ENCODE measurements at regions not wholly inside any gene's neighbourhood (a gene's known extent, or its start where the extent isn't known, plus 50 kb on each side); places are given as distances from the start of the nearest gene placed in this dataset.

DNA sequence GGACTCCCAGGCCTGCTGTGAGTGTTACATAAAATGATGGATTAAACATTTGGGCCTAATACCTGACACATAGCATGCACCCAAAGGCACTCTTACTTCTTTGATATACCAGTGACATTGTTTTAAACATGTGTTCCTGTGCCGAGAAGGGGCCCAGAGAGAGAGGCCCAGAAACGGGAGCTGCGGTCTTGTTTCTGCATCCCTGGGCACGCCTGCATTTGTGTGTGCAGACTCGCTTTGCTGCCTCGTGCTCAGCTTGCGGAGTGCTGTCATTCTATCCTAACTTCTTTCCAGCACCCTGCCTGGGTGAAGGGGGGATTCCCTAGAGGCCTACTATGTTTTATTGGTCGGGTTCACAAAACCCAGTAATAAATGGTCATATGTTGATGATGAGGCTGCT lies 666.2 kb upstream of the HS6ST1 start:
- no peaks in the 10 kb centered on the region for H3K79me2 ChIP-seq (ENCODE audit: low read length)
- TF ChIP-seq, protein P1, sequence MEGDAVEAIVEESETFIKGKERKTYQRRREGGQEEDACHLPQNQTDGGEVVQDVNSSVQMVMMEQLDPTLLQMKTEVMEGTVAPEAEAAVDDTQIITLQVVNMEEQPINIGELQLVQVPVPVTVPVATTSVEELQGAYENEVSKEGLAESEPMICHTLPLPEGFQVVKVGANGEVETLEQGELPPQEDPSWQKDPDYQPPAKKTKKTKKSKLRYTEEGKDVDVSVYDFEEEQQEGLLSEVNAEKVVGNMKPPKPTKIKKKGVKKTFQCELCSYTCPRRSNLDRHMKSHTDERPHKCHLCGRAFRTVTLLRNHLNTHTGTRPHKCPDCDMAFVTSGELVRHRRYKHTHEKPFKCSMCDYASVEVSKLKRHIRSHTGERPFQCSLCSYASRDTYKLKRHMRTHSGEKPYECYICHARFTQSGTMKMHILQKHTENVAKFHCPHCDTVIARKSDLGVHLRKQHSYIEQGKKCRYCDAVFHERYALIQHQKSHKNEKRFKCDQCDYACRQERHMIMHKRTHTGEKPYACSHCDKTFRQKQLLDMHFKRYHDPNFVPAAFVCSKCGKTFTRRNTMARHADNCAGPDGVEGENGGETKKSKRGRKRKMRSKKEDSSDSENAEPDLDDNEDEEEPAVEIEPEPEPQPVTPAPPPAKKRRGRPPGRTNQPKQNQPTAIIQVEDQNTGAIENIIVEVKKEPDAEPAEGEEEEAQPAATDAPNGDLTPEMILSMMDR (IDR thresholded peaks at IDR 0.05; ENCODE audit: low read depth, low read length), result no peak
- TF ChIP-seq EZH2phosphoT487 (IDR thresholded peaks at IDR 0.05; ENCODE audit: low read depth), result no peak
- H3K4me2 ChIP-seq (ENCODE audit: low read length), result no peak overlapping the region
- H3K27me3 ChIP-seq (ENCODE audit: low read depth, low read length), result no peaks in the 10 kb centered on the region; the same call in 1 of the 2 replicates
- H4K20me1 ChIP-seq (ENCODE audit: insufficient read depth, low read length), result no peaks in the 10 kb centered on the region
- no peaks in the 10 kb centered on the region for H3K4me1 ChIP-seq (ENCODE audit: low read length)
- no peak overlapping the region for H3K27ac ChIP-seq (ENCODE audit: low read length)
- no peaks in the 10 kb centered on the region for H3K9me3 ChIP-seq (ENCODE audit: insufficient read depth, low read length)
- no peak overlapping the region for H2AFZ ChIP-seq (ENCODE audit: low read depth, low read length)
- H3K9ac ChIP-seq (ENCODE audit: low read length), result no peak overlapping the region
- no peak overlapping the region for H3K4me3 ChIP-seq (ENCODE audit: low read length)
- no peaks in the 10 kb centered on the region for H3K36me3 ChIP-seq (replicated peaks; ENCODE audit: low read depth, low read length)

DNA sequence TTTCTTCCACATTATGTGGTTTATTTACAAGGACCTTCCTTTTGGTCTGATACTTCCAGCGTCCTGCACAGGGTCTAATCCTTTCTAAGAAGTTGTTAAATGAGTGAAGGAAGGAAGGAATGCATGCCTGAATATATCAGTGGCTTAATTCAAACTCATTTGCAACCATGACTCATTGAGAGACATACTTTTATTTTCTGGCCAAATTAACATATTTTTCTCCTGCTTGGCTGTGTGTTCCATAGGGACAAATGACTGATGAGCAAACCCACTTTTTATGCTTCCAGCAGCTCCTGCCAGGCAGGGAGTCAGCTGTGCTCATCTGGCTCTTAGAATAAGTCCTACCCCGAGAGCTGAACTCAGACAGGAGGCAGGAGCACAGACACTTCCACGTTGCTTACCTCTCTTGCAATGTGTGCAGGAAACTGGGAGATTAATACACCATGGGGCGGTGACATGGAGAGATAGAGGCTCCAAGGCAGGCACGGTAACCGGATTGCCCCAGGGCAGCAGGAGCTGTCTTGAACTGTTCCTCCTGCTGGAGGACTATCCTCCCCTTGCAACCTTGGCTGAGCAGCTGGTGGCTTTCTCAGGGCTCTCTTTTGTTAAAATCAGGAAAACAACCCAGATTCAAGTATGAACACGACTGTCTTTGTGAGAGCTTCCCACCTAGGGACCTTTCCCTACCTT lies 667.5 kb upstream of the HS6ST1 start:
- no peaks in the 10 kb centered on the region for H3K79me2 ChIP-seq (ENCODE audit: low read length)
- peaks cover under 1% of the 10 kb centered on the region; the same call in 1 of the 2 replicates for H3K27me3 ChIP-seq (ENCODE audit: low read depth, low read length)
- H3K36me3 ChIP-seq (replicated peaks; ENCODE audit: low read depth, low read length), result no peaks in the 10 kb centered on the region
- TF ChIP-seq, protein P1 (IDR thresholded peaks at IDR 0.05; ENCODE audit: low read depth, low read length), result no peak
- no peak for TF ChIP-seq EZH2phosphoT487 (IDR thresholded peaks at IDR 0.05; ENCODE audit: low read depth)
- H3K4me1 ChIP-seq (ENCODE audit: low read length), result no peaks in the 10 kb centered on the region
- H3K27ac ChIP-seq (ENCODE audit: low read length), result no peak overlapping the region
- no peak overlapping the region for H3K4me3 ChIP-seq (ENCODE audit: low read length)
- H3K4me2 ChIP-seq (ENCODE audit: low read length), result no peak overlapping the region
- no peaks in the 10 kb centered on the region for H3K9me3 ChIP-seq (ENCODE audit: insufficient read depth, low read length)
- H2AFZ ChIP-seq (ENCODE audit: low read depth, low read length), result no peak overlapping the region
- H4K20me1 ChIP-seq (ENCODE audit: insufficient read depth, low read length), result no peaks in the 10 kb centered on the region
- H3K9ac ChIP-seq (ENCODE audit: low read length), result no peak overlapping the region

DNA sequence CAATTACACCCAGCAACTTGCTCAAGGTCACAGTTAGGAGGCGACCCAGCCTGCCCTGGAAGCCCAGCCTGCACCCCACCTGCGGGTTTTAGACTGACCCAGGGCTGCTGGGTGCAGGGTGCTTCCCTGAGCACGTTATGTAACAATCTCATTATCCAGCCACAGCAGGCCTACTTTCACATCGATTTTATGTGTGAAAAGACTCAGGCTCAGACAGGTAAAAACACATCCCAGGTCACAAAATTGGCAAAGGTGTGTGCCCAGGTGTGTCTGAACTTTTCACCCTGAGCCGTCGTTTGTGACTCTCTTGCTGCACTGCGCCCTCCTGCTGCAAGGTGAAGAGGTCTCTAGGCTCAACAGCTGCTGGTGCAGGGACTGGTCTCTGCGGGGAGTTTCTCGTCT lies 668.2 kb upstream of the HS6ST1 start:
- Histone ChIP-seq H3K36me3 (replicated peaks; ENCODE audit: low read depth, low read length) (no peaks in the 10 kb centered on the region), H3K27me3 (ENCODE audit: low read depth, low read length) (peaks cover 5% of the 10 kb centered on the region), H3K79me2 (ENCODE audit: low read length) (no peaks in the 10 kb centered on the region)

DNA sequence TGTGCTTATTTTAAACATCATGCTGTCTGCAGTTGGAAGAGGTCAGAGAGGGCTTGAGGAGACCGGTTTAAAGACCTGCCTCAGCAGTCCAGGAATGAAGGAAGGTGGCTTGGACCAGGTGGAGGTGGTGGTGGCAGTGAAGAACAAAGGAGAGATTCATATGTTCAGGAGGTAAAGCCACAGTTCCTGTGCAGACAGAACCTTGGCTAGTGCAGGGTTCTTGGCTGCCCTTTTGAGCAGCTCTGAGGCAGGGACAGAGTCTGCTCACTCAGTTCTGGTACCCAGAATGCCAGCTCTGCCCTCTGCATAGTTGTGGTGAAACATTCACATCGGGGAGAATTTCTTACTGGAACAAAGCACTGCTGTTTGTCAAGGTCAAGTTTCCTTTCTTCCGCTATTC lies 669.7 kb upstream of the HS6ST1 start:
- Histone ChIP-seq H3K9me3 (ENCODE audit: insufficient read depth, low read length) (no peaks in the 10 kb centered on the region; the same call in 1 of the 2 replicates), H3K27me3 (ENCODE audit: low read depth, low read length) (peaks cover 5% of the 10 kb centered on the region), H4K20me1 (ENCODE audit: insufficient read depth, low read length) (no peaks in the 10 kb centered on the region), H3K36me3 (replicated peaks; ENCODE audit: low read depth, low read length) (no peaks in the 10 kb centered on the region), H3K79me2 (ENCODE audit: low read length) (no peaks in the 10 kb centered on the region), H3K9ac (ENCODE audit: low read length) (no peak overlapping the region), H3K4me2 (ENCODE audit: low read length) (no peak overlapping the region), H2AFZ (ENCODE audit: low read depth, low read length) (no peak overlapping the region), H3K4me1 (ENCODE audit: low read length) (no peaks in the 10 kb centered on the region), H3K4me3 (ENCODE audit: low read length) (no peak overlapping the region), H3K27ac (ENCODE audit: low read length) (no peak overlapping the region)
- TF ChIP-seq EZH2phosphoT487 (IDR thresholded peaks at IDR 0.05; ENCODE audit: low read depth), result no peak
- TF ChIP-seq, protein P1 (IDR thresholded peaks at IDR 0.05; ENCODE audit: low read depth, low read length), result no peak

More for the DNA sequence above, 668.2 kb upstream of the HS6ST1 start:
- H3K4me3 ChIP-seq (ENCODE audit: low read length), result no peak overlapping the region
- H4K20me1 ChIP-seq (ENCODE audit: insufficient read depth, low read length), result no peaks in the 10 kb centered on the region
- H3K9me3 ChIP-seq (ENCODE audit: insufficient read depth, low read length), result no peaks in the 10 kb centered on the region
- H3K4me1 ChIP-seq (ENCODE audit: low read length), result no peaks in the 10 kb centered on the region
- H3K4me2 ChIP-seq (ENCODE audit: low read length), result no peak overlapping the region
- TF ChIP-seq, protein P1 (IDR thresholded peaks at IDR 0.05; ENCODE audit: low read depth, low read length), result no peak
- TF ChIP-seq EZH2phosphoT487 (IDR thresholded peaks at IDR 0.05; ENCODE audit: low read depth), result no peak
- no peak overlapping the region for H3K27ac ChIP-seq (ENCODE audit: low read length)
- H3K9ac ChIP-seq (ENCODE audit: low read length), result no peak overlapping the region
- H2AFZ ChIP-seq (ENCODE audit: low read depth, low read length), result no peak overlapping the region
